ENCODE measurements at regions not wholly inside any gene's neighbourhood (a gene's known extent, or its start where the extent isn't known, plus 50 kb on each side); places are given as distances from the start of the nearest gene placed in this dataset.

GRCh38 chr17:34133350-34133749 is 121.7 kb upstream of the CCL2 start:
- CTCF ChIA-PET: no interaction called here
- Mint-ChIP-seq H3K9me3 (ENCODE audit: unreplicated experiment) (no peaks in the 10 kb centered on the region), H3K4me1 (ENCODE audit: low read depth, unreplicated experiment) (no peaks in the 10 kb centered on the region), H3K4me3 (ENCODE audit: unreplicated experiment) (no peak overlapping the region), H3K27ac (ENCODE audit: unreplicated experiment) (no peak overlapping the region), H3K36me3 (ENCODE audit: insufficient read depth, unreplicated experiment) (no peaks in the 10 kb centered on the region), H3K27me3 (ENCODE audit: insufficient read depth, unreplicated experiment) (peaks cover 15% of the 10 kb centered on the region)
- Histone ChIP-seq H3K36me3 (ENCODE audit: control insufficient read depth, insufficient read depth, low read length) (no peaks in the 10 kb centered on the region), H3K27me3 (replicated peaks; ENCODE audit: control insufficient read depth, insufficient read depth, low read length) (no peaks in the 10 kb centered on the region), H3K4me1 (no peaks in the 10 kb centered on the region), H3K4me3 (ENCODE audit: low read depth, low read length) (no peak overlapping the region), H3K9me3 (no peaks in the 10 kb centered on the region)
- intact Hi-C loops (cut with micrococcal nuclease; ENCODE audit: unreplicated experiment): no loop called here
- no peak for TF ChIP-seq CTCF (IDR thresholded peaks at IDR 0.05; ENCODE audit: insufficient read depth in 1 of 2, low read depth in 1 of 2, low read length in 1 of 2, severe bottlenecking in 1 of 2, unreplicated experiment in 1 of 2)
- BruUV-seq (replicated peaks): no TSS peak
- DNase-seq: no peak
- POLR2A ChIA-PET: no interaction called here

GRCh38 chr17:34135841-34136240 is 119.2 kb upstream of the CCL2 start:
- H3K9me3 Mint-ChIP-seq (ENCODE audit: unreplicated experiment): no peaks in the 10 kb centered on the region
- H3K9me3 ChIP-seq: no peaks in the 10 kb centered on the region; the same call in 1 of the 2 replicates
- POLR2A ChIA-PET: no interaction called here
- no peaks in the 10 kb centered on the region for H3K4me1 Mint-ChIP-seq (ENCODE audit: low read depth, unreplicated experiment)
- intact Hi-C loops (cut with micrococcal nuclease; ENCODE audit: unreplicated experiment): no loop called here
- H3K27me3 ChIP-seq (replicated peaks; ENCODE audit: control insufficient read depth, insufficient read depth, low read length): no peaks in the 10 kb centered on the region; the same call in 1 of the 2 replicates
- no peaks in the 10 kb centered on the region for H3K36me3 ChIP-seq (ENCODE audit: control insufficient read depth, insufficient read depth, low read length)
- H3K27ac Mint-ChIP-seq (ENCODE audit: unreplicated experiment): no peak overlapping the region
- no peak for TF ChIP-seq CTCF (IDR thresholded peaks at IDR 0.05; ENCODE audit: insufficient read depth in 1 of 2, low read depth in 1 of 2, low read length in 1 of 2, severe bottlenecking in 1 of 2, unreplicated experiment in 1 of 2)
- no peak for DNase-seq
- CTCF ChIA-PET: no interaction called here
- peaks cover 30% of the 10 kb centered on the region for H3K27me3 Mint-ChIP-seq (ENCODE audit: insufficient read depth, unreplicated experiment)
- no TSS peak for BruUV-seq (replicated peaks)
- no peaks in the 10 kb centered on the region for H3K36me3 Mint-ChIP-seq (ENCODE audit: insufficient read depth, unreplicated experiment)
- H3K4me3 ChIP-seq (ENCODE audit: low read depth, low read length): no peak overlapping the region
- no peaks in the 10 kb centered on the region for H3K4me1 ChIP-seq
- no peak overlapping the region for H3K4me3 Mint-ChIP-seq (ENCODE audit: unreplicated experiment)

GRCh38 chr17:34140006-34140405 is 115.1 kb upstream of the CCL2 start:
- CTCF ChIA-PET: no interaction called here
- no TSS peak for BruUV-seq (replicated peaks)

More at GRCh38 chr17:34140006-34140405, 115.1 kb upstream of the CCL2 start:
- no peak for DNase-seq
- no peak overlapping the region for H3K27ac Mint-ChIP-seq (ENCODE audit: unreplicated experiment)
- POLR2A ChIA-PET: no interaction called here
- H3K27me3 Mint-ChIP-seq (ENCODE audit: insufficient read depth, unreplicated experiment): peaks cover 23% of the 10 kb centered on the region
- Histone ChIP-seq H3K27me3 (replicated peaks; ENCODE audit: control insufficient read depth, insufficient read depth, low read length) (no peaks in the 10 kb centered on the region; the same call in 1 of the 2 replicates), H3K4me1 (no peaks in the 10 kb centered on the region), H3K4me3 (ENCODE audit: low read depth, low read length) (no peak overlapping the region), H3K36me3 (ENCODE audit: control insufficient read depth, insufficient read depth, low read length) (no peaks in the 10 kb centered on the region), H3K9me3 (no peaks in the 10 kb centered on the region; the same call in 1 of the 2 replicates)
- H3K9me3 Mint-ChIP-seq (ENCODE audit: unreplicated experiment): no peaks in the 10 kb centered on the region
- intact Hi-C loops (cut with micrococcal nuclease; ENCODE audit: unreplicated experiment): loop anchor here (10.0 kb wide), 1 partner anchor 175 kb away; no protein-coding TSS in a partner anchor
- TF ChIP-seq CTCF (IDR thresholded peaks at IDR 0.05; ENCODE audit: insufficient read depth in 1 of 2, low read depth in 1 of 2, low read length in 1 of 2, severe bottlenecking in 1 of 2, unreplicated experiment in 1 of 2): no peak
- H3K4me3 Mint-ChIP-seq (ENCODE audit: unreplicated experiment): no peak overlapping the region
- H3K4me1 Mint-ChIP-seq (ENCODE audit: low read depth, unreplicated experiment): no peaks in the 10 kb centered on the region
- H3K36me3 Mint-ChIP-seq (ENCODE audit: insufficient read depth, unreplicated experiment): no peaks in the 10 kb centered on the region
